Ovary (tissue), 7 donors: ENCODE measurements at regions not wholly inside any gene's neighbourhood (a gene's known extent, or its start where the extent isn't known, plus 50 kb on each side); places are given as distances from the start of the nearest gene placed in this dataset.
A peak's percentile ranks its signal among the peaks of the same experiment; 100 is the strongest.

Experiments used
- DNase-seq, 5 donors: peaks; one replicate each; pipeline ENCODE4 v3.0.0-alpha.2; 2019 to 2020
- H3K27ac ChIP-seq, 2 donors: fragments of 200-600 bp; one replicate each; pipeline versions ENCODE4 v1.5.1 to v1.8.0; 2019 to 2022
- H3K27me3 ChIP-seq: fragments of 200-600 bp; one replicate; pipeline ENCODE4 v1.8.0; 2022
- H3K36me3 ChIP-seq: fragments of 200-600 bp; sonication (generic); one replicate; pipeline ENCODE4 v1.5.1; 2019
- H3K4me1 ChIP-seq: one replicate; pipeline ENCODE4 v1.8.1; 2013; ENCODE audit warnings: mild to moderate bottlenecking, moderate library complexity; ENCODE audit not compliant: insufficient read depth
- H3K4me3 ChIP-seq: fragments of 200-600 bp; sonication (generic); one replicate; pipeline ENCODE4 v1.5.1; 2017
- H3K9me3 ChIP-seq, 2 donors: fragments of 200-600 bp in 1 of 2; sonication (generic) in 1 of 2; one replicate each; pipeline versions ENCODE4 v1.5.1 to v1.8.1; 2013 to 2019; ENCODE audit warnings: mild to moderate bottlenecking in 1 of 2, moderate library complexity in 1 of 2
- CTCF ChIP-seq, 3 donors: fragments of 450-650 bp in 2 of 3; fragments of 200-600 bp in 1 of 3; IDR thresholded peaks; one replicate each; pipeline versions ENCODE4 v1.5.1 to v1.8.0; 2016 to 2022; ENCODE audit warnings: antibody characterized with exemption in 3 of 3, mild to moderate bottlenecking in 1 of 3
- EP300 ChIP-seq: sonication (generic); formaldehyde crosslinking; IDR thresholded peaks from one replicate; pipeline ENCODE4 v1.6.1; 2017; ENCODE audit warnings: antibody characterized with exemption
- POLR2A ChIP-seq: fragments of 450-650 bp; IDR thresholded peaks from one replicate; pipeline ENCODE4 v1.6.1; 2017; ENCODE audit warnings: antibody characterized with exemption, mild to moderate bottlenecking, moderate library complexity
- WGBS, 3 donors: extraction: QIAGEN DNeasy Blood & Tissue Kit in 1 of 3; methylation state at CpG; one replicate each; pipeline versions ENCODE4 v1.1.5 to v1.1.7; 2013 to 2017; 5-methylcytosine and 5-hydroxymethylcytosine counted together
- intact Hi-C, 4 donors: fragments of 100-400 bp; cut with DNase I; formaldehyde crosslinking; loops; one replicate each; pipeline versions ENCODE4 v1.11.0 to v1.15.1; 2022 to 2023
- donor health status: DM: no; HTN: no; CAD: no; lungs with moderate emphysema.
- donor health status: DM: no; HTN: no; CAD: no.
- donor health status: Bipolar disorder and iron deficiency.
- donor health status: DM: no; HTN: no; CAD: no.
- donor health status: DM: yes; HTN: yes; CAD: no.

GRCh38 chr5:159784993-159785392 lies 131.3 kb upstream of the ADRA1B start:
- intact Hi-C loops, result no loop called here
- TF ChIP-seq CTCF (IDR thresholded peaks at IDR 0.05) (no peak), EP300 (no peak), POLR2A (no peak)
- Histone ChIP-seq H3K4me1 (peaks cover 6% of the 10 kb centered on the region), H3K36me3 (no peaks in the 10 kb centered on the region), H3K27ac (no peak overlapping the region), H3K27me3 (no peaks in the 10 kb centered on the region), H3K4me3 (no peak overlapping the region), H3K9me3 (no peaks in the 10 kb centered on the region)
- no peak for DNase-seq

- no peak overlapping the region for H3K4me3 ChIP-seq
- H3K9me3 ChIP-seq, result no peaks in the 10 kb centered on the region
- peaks cover 6% of the 10 kb centered on the region for H3K4me1 ChIP-seq
- WGBS, 3 donors, result 46 to 69% (median 63%) methylated on average over 3 of the region's 3 CpGs
- DNase-seq, result no peak
- intact Hi-C loops, result no loop called here
- H3K36me3 ChIP-seq, result no peaks in the 10 kb centered on the region
- TF ChIP-seq CTCF (IDR thresholded peaks at IDR 0.05) (no peak), POLR2A (no peak), EP300 (no peak)
- H3K27me3 ChIP-seq, result no peaks in the 10 kb centered on the region
- no peak overlapping the region for H3K27ac ChIP-seq
Measured at GRCh38 chr5:159785656-159786055, 130.6 kb upstream of the ADRA1B start.

- intact Hi-C loops, result no loop called here
- Histone ChIP-seq H3K27ac (no peak overlapping the region), H3K27me3 (no peaks in the 10 kb centered on the region), H3K9me3 (no peaks in the 10 kb centered on the region), H3K4me1 (peaks cover 6% of the 10 kb centered on the region), H3K4me3 (no peak overlapping the region), H3K36me3 (no peaks in the 10 kb centered on the region)
- WGBS, 3 donors, result 85 to 97% (median 92%) methylated on average over 3 of the region's 3 CpGs
- DNase-seq, result no peak
- TF ChIP-seq EP300 (no peak), POLR2A (no peak), CTCF (IDR thresholded peaks at IDR 0.05) (no peak)
Measured at GRCh38 chr5:159786201-159786600, 130.1 kb upstream of the ADRA1B start.

- intact Hi-C loops, result no loop called here
- peak in 4 of 5 donors; percentile 36 to 71 (median 52) for DNase-seq
Measured at GRCh38 chr5:159786901-159787691, 129.2 kb upstream of the ADRA1B start.

More at GRCh38 chr5:159786901-159787691, 129.2 kb upstream of the ADRA1B start:
- 35 to 50% (median 47%) methylated on average over 14 of the region's 14 CpGs for WGBS, 3 donors
- no peaks in the 10 kb centered on the region for H3K36me3 ChIP-seq
- H3K27ac ChIP-seq, result peak overlapping the region in 1 of 2 donors; percentile 41
- no peaks in the 10 kb centered on the region for H3K9me3 ChIP-seq
- peaks cover 6% of the 10 kb centered on the region for H3K4me1 ChIP-seq
- H3K27me3 ChIP-seq, result no peaks in the 10 kb centered on the region
- TF ChIP-seq EP300, result peak; percentile 23
- TF ChIP-seq CTCF (IDR thresholded peaks at IDR 0.05), result no peak
- no peak overlapping the region for H3K4me3 ChIP-seq
